HFFc6 (cell line): ENCODE measurements at regions not wholly inside any gene's neighbourhood (a gene's known extent, or its start where the extent isn't known, plus 50 kb on each side); places are given as distances from the start of the nearest gene placed in this dataset.

ENCODE experiments used
- DNase-seq: peaks from one replicate; pipeline ENCODE4 v3.0.0-alpha.2; 2018
- H3K27ac Mint-ChIP-seq: 2 replicates; pipeline ENCODE4 v1.8.0; 2020; ENCODE audit warnings: mild to moderate bottlenecking, mixed read lengths
- H3K27me3 Mint-ChIP-seq: 2 replicates; pipeline ENCODE4 v1.8.0; 2021; ENCODE audit warnings: mild to moderate bottlenecking, moderate library complexity, mixed read lengths; ENCODE audit not compliant: insufficient read depth
- H3K36me3 Mint-ChIP-seq: 2 replicates; pipeline ENCODE4 v1.8.0; 2021; ENCODE audit warnings: low read depth, mixed read lengths
- H3K4me1 Mint-ChIP-seq: 2 replicates; pipeline ENCODE4 v1.8.0; 2020; ENCODE audit warnings: low read depth, mixed read lengths
- H3K4me3 Mint-ChIP-seq: 2 replicates; pipeline ENCODE4 v1.8.0; 2020; ENCODE audit warnings: mild to moderate bottlenecking, moderate library complexity, mixed read lengths
- H3K9me3 Mint-ChIP-seq: 2 replicates; pipeline ENCODE4 v1.8.0; 2020; ENCODE audit warnings: mild to moderate bottlenecking, mixed read lengths
- CTCF ChIP-seq: fragments of 200-600 bp; sonication (generic); IDR thresholded peaks from 2 replicates; pipeline ENCODE4 v1.5.0; 2021; ENCODE audit warnings: antibody characterized with exemption, mild to moderate bottlenecking

GRCh38 chr10:118950190-118950680 lies 79.3 kb upstream of the NANOS1 start:
- peak; percentile 28 for DNase-seq

GRCh38 chr10:118950997-118951637 lies 78.4 kb upstream of the NANOS1 start:
- Mint-ChIP-seq H3K27ac (no peak overlapping the region), H3K27me3 (peaks cover 21% of the 10 kb centered on the region), H3K4me3 (no peak overlapping the region), H3K4me1 (peaks cover 23% of the 10 kb centered on the region), H3K36me3 (no peaks in the 10 kb centered on the region), H3K9me3 (no peaks in the 10 kb centered on the region)
- no peak for TF ChIP-seq CTCF
- DNase-seq = no peak

More at GRCh38 chr10:118950190-118950680, 79.3 kb upstream of the NANOS1 start:
- H3K4me3 Mint-ChIP-seq = no peak overlapping the region; the same call in 1 of the 2 replicates
- no peaks in the 10 kb centered on the region for H3K36me3 Mint-ChIP-seq
- no peak overlapping the region for H3K27ac Mint-ChIP-seq
- no peak for TF ChIP-seq CTCF
- peaks cover 23% of the 10 kb centered on the region for H3K4me1 Mint-ChIP-seq
- no peaks in the 10 kb centered on the region for H3K9me3 Mint-ChIP-seq
- peaks cover 24% of the 10 kb centered on the region for H3K27me3 Mint-ChIP-seq

GRCh38 chr10:118952493-118953295 lies 76.8 kb upstream of the NANOS1 start:
- TF ChIP-seq CTCF = no peak
- DNase-seq = no peak
- Mint-ChIP-seq H3K4me1 (peaks cover 15% of the 10 kb centered on the region), H3K27me3 (peaks cover 24% of the 10 kb centered on the region), H3K9me3 (no peaks in the 10 kb centered on the region), H3K4me3 (no peak overlapping the region), H3K36me3 (no peaks in the 10 kb centered on the region), H3K27ac (no peak overlapping the region)

GRCh38 chr10:118953598-118954393 lies 75.7 kb upstream of the NANOS1 start:
- no peak for DNase-seq
- TF ChIP-seq CTCF = no peak
- H3K27me3 Mint-ChIP-seq = peaks cover 24% of the 10 kb centered on the region
- H3K4me1 Mint-ChIP-seq = peaks cover 21% of the 10 kb centered on the region
- H3K4me3 Mint-ChIP-seq = no peak overlapping the region
- H3K9me3 Mint-ChIP-seq = no peaks in the 10 kb centered on the region
- no peaks in the 10 kb centered on the region for H3K36me3 Mint-ChIP-seq
- H3K27ac Mint-ChIP-seq = no peak overlapping the region

GRCh38 chr10:118955531-118955930 lies 74.0 kb upstream of the NANOS1 start:
- Mint-ChIP-seq H3K9me3 (no peaks in the 10 kb centered on the region), H3K36me3 (no peaks in the 10 kb centered on the region), H3K4me1 (peaks cover 23% of the 10 kb centered on the region), H3K27ac (no peak overlapping the region), H3K27me3 (peaks cover 26% of the 10 kb centered on the region), H3K4me3 (no peak overlapping the region)
- DNase-seq = no peak
- TF ChIP-seq CTCF = no peak
